ENCODE measurements at regions not wholly inside any gene's neighbourhood (a gene's known extent, or its start where the extent isn't known, plus 50 kb on each side); places are given as distances from the start of the nearest gene placed in this dataset.

DNA sequence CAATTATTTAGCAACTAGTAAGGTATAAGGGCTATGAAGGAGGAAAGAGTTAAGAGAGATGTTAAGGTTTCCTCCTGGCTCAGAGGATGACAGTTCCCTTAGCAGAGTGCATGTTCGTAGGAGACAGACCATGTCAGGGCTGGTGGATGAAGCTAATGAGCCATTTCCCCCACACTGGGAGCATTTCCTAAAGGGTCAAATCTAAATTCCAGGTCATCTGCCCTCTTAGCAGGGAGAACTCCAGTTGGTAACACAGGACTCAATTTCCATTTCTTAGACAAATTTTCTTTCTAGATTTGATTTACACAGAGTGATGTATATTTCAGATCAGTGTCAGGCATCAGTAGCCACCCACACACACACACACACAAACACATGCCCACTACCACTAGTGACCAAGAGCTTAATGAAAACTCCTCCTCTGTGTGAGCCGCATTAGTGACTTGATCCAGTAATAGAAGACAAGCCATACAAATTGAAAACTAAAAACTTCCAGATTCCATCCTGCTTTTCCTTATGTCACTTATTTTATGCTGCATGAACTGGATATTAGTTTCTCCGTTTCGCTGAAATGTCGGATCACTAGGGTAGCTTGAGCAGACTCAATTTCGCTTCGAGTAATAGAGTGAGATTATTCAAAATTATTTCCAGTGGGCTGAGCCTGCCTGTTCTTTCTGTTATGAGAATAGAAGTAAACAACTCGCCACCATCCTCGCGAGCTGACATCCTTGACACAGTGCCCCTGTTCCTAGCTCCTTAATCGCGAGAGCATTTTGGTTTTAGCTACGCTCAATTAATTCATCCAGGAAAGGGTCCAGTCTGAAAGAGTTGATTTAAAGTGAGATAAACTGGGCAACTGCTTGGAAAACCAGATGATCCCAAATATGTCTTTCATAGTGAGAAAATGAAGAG lies 582.6 kb downstream of the SOX6 start:
- no peak for DNase-seq (ENCODE audit: low read depth, low spot score)
- TF ChIP-seq CTCF (IDR thresholded peaks at IDR 0.05; ENCODE audit: insufficient read depth, low read length, missing control alignments) = no peak
- ChIA-PET POLR2A (no interaction called here), CTCF (interaction anchor here (1.1 to 8.4 kb wide), 8 partner anchors 8 to 840 kb away, joined by 3 to 54 read pairs (median 5); no protein-coding TSS in a partner anchor)
- no peak overlapping the region for H3K4me3 ChIP-seq (ENCODE audit: low read depth, low read length)

GRCh38 chr11:15774388-15774939 lies 581.9 kb downstream of the SOX6 start:
- DNase-seq (ENCODE audit: low read depth, low spot score) = no peak
- no peak for TF ChIP-seq CTCF (IDR thresholded peaks at IDR 0.05; ENCODE audit: insufficient read depth, low read length, missing control alignments)
- CTCF ChIA-PET = interaction anchor here (1.1 to 8.4 kb wide), 8 partner anchors 9 to 839 kb away, joined by 3 to 54 read pairs (median 5); no protein-coding TSS in a partner anchor
- H3K4me3 ChIP-seq (ENCODE audit: low read depth, low read length) = no peak overlapping the region
- POLR2A ChIA-PET = no interaction called here

GRCh38 chr11:15775015-15775541 lies 581.3 kb downstream of the SOX6 start:
- ChIA-PET CTCF (interaction anchor here (1.2 to 8.4 kb wide), 5 partner anchors 8 to 839 kb away, joined by 3 to 54 read pairs (median 5); no protein-coding TSS in a partner anchor), POLR2A (no interaction called here)
- TF ChIP-seq CTCF (IDR thresholded peaks at IDR 0.05; ENCODE audit: insufficient read depth, low read length, missing control alignments) = no peak
- DNase-seq (ENCODE audit: low read depth, low spot score) = no peak
- no peak overlapping the region for H3K4me3 ChIP-seq (ENCODE audit: low read depth, low read length)

DNA sequence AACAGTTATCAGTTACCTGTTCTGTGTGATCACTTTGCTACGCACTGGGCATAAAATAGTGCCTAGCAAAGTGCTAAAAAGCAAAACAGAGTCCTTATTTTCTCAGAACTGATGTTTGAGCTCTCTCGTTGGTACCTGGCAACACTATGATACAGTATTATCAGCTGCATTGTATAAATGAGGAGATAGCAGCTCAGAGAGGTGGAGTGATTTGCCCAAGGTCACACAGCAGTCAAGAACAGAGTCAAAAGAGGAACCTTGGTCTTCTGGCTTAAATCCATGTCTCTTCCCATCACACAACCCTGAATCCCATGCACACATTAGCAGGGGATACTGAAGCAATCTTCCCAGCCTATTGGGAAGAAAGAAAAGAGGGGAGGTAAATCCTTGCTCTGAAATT lies 580.5 kb downstream of the SOX6 start:
- TF ChIP-seq CTCF (IDR thresholded peaks at IDR 0.05; ENCODE audit: insufficient read depth, low read length, missing control alignments) = no peak
- ChIA-PET POLR2A (no interaction called here), CTCF (interaction anchor here (1.6 kb wide), 1 partner anchor 10 kb away, joined by 5 read pairs; no protein-coding TSS in a partner anchor)
- no peak overlapping the region for H3K4me3 ChIP-seq (ENCODE audit: low read depth, low read length)
- DNase-seq (ENCODE audit: low read depth, low spot score) = no peak

DNA sequence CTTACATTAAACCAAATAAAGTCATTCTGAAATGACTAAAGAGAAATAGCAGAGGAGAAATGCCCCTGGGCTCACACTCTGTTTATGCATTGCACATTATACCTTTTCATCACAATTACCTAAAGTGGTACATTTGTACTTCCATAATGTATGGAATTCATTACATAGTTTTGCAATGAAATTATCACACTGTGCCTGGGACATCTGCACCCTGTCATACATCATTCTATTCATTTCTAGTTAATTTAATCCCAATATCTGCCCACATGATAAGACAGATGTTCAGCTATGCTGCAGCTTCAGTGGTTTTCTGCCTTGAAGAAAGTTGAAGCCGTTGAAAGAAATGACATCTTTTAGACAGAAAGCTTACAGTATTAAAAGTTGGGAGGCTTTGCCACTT lies 580.0 kb downstream of the SOX6 start:
- ChIA-PET POLR2A (no interaction called here), CTCF (no interaction called here)
- TF ChIP-seq CTCF (IDR thresholded peaks at IDR 0.05; ENCODE audit: insufficient read depth, low read length, missing control alignments) = no peak
- H3K4me3 ChIP-seq (ENCODE audit: low read depth, low read length) = no peak overlapping the region
- no peak for DNase-seq (ENCODE audit: low read depth, low spot score)

- ChIA-PET CTCF (no interaction called here), POLR2A (no interaction called here)
- TF ChIP-seq CTCF (IDR thresholded peaks at IDR 0.05; ENCODE audit: insufficient read depth, low read length, missing control alignments) = no peak
- no peak for DNase-seq (ENCODE audit: low read depth, low spot score)
- no peak overlapping the region for H3K4me3 ChIP-seq (ENCODE audit: low read depth, low read length)
Observed at GRCh38 chr11:15779518-15779917, 576.8 kb downstream of the SOX6 start.
